CD4-positive, alpha-beta T cell (primary cell): ENCODE measurements at regions not wholly inside any gene's neighbourhood (a gene's known extent, or its start where the extent isn't known, plus 50 kb on each side); places are given as distances from the start of the nearest gene placed in this dataset.

ENCODE experiments used
- ATAC-seq: fragments of 200-7000 bp; cut with Tn5 transposase; one replicate; pipeline ENCODE4 v1.10.0; 2022; ENCODE audit warnings: mild to moderate bottlenecking; ENCODE audit not compliant: poor library complexity
- CTCF ChIA-PET: fragments of 350-600 bp; sonication (Branson Sonifier 250); formaldehyde crosslinking; loops from one replicate; lab custom pipeline; 2021; ENCODE audit warnings: antibody characterized with exemption, inconsistent platforms; lab: Charles Lee
- POLR2A ChIA-PET: fragments of 350-600 bp; sonication (Branson Sonifier 250); formaldehyde crosslinking; loops from one replicate; lab custom pipeline; 2021; ENCODE audit warnings: antibody characterized with exemption, inconsistent platforms; lab: Charles Lee
- DNase-seq, 14 experiments: peaks; one replicate each; pipeline ENCODE4 v3.0.0-alpha.2; 2013 to 2020; ENCODE audit warnings: mixed read lengths in 2 of 14
- H3K27ac ChIP-seq, 2 donors: one replicate each; pipeline versions ENCODE4 v1.5.1 to v1.7.0; 2013; ENCODE audit warnings: low read length in 2 of 2, low read depth in 1 of 2, mild to moderate bottlenecking in 1 of 2
- H3K27me3 ChIP-seq, 2 experiments: 1 replicate in 1 of 2; 2 replicates in 1 of 2; pipeline versions ENCODE4 v1.6.1 to v1.7.0; 2013; ENCODE audit warnings: low read length in 2 of 2, control low read depth in 1 of 2, mild to moderate bottlenecking in 1 of 2, moderate library complexity in 1 of 2; ENCODE audit not compliant: insufficient read depth in 2 of 2, control insufficient read depth in 1 of 2
- H3K36me3 ChIP-seq: one replicate; pipeline ENCODE4 v1.6.1; 2013; ENCODE audit warnings: low read length, control low read depth; ENCODE audit not compliant: insufficient read depth
- H3K4me1 ChIP-seq: one replicate; pipeline ENCODE4 v1.6.1; 2013; ENCODE audit warnings: low read length, control low read depth; ENCODE audit not compliant: insufficient read depth
- H3K4me3 ChIP-seq: one replicate; pipeline ENCODE4 v1.5.1; 2013; ENCODE audit warnings: mild to moderate bottlenecking, low read length, moderate library complexity
- H3K9me3 ChIP-seq, 2 experiments: 1 replicate in 1 of 2; 2 replicates in 1 of 2; pipeline versions ENCODE4 v1.6.1 to v1.7.0; 2013; ENCODE audit warnings: low read length in 2 of 2, mild to moderate bottlenecking in 2 of 2, control low read depth in 1 of 2, moderate library complexity in 1 of 2; ENCODE audit not compliant: control insufficient read depth in 1 of 2, insufficient read depth in 1 of 2
- H3K27ac Mint-ChIP-seq: one replicate; pipeline ENCODE4 v1.8.0; 2020; ENCODE audit warnings: mixed read lengths
- H3K27me3 Mint-ChIP-seq: one replicate; pipeline ENCODE4 v1.8.0; 2021; ENCODE audit warnings: mixed read lengths
- H3K36me3 Mint-ChIP-seq: one replicate; pipeline ENCODE4 v1.8.0; 2021; ENCODE audit warnings: low read depth, mixed read lengths
- H3K4me1 Mint-ChIP-seq: one replicate; pipeline ENCODE4 v1.8.0; 2021; ENCODE audit warnings: low read depth, mixed read lengths
- H3K4me3 Mint-ChIP-seq: one replicate; pipeline ENCODE4 v1.8.0; 2020; ENCODE audit warnings: mild to moderate bottlenecking, mixed read lengths
- H3K9me3 Mint-ChIP-seq: one replicate; pipeline ENCODE4 v1.8.0; 2020; ENCODE audit warnings: mixed read lengths
- CTCF ChIP-seq: fragments of 200-600 bp; IDR thresholded peaks from one replicate; pipeline ENCODE4 v1.8.0; 2022; ENCODE audit warnings: antibody characterized with exemption, mild to moderate bottlenecking
- intact Hi-C, 2 experiments: fragments of 100-400 bp; cut with DNase I in 1 of 2; cut with micrococcal nuclease in 1 of 2; formaldehyde crosslinking; loops; one replicate each; pipeline versions ENCODE4 v1.15.1 to v1.9.0; 2023 to 2025; cut with DNase I, micrococcal nuclease

GRCh38 chr14:79989990-79990389, 221.3 kb downstream of the DIO2 start:
- Mint-ChIP-seq H3K9me3 (peaks cover 10% of the 10 kb centered on the region), H3K27ac (no peak overlapping the region), H3K36me3 (no peaks in the 10 kb centered on the region), H3K27me3 (no peaks in the 10 kb centered on the region), H3K4me3 (no peak overlapping the region), H3K4me1 (no peaks in the 10 kb centered on the region)
- ChIA-PET CTCF (no interaction called here), POLR2A (no interaction called here)
- Histone ChIP-seq H3K4me3 (no peak overlapping the region), H3K27me3 (no peaks in the 10 kb centered on the region), H3K4me1 (no peaks in the 10 kb centered on the region), H3K9me3 (peaks cover 0 to 3% of the 10 kb centered on the region in 2 experiments), H3K36me3 (no peaks in the 10 kb centered on the region), H3K27ac (no peak overlapping the region)
- DNase-seq: no peak
- no peak for TF ChIP-seq CTCF
- intact Hi-C loops: no loop called here
- ATAC-seq: no peak

- intact Hi-C loops: no loop called here
- H3K9me3 ChIP-seq: peaks cover 0 to 3% of the 10 kb centered on the region in 2 experiments
- H3K27ac Mint-ChIP-seq: no peak overlapping the region
- no peak overlapping the region for H3K27ac ChIP-seq
- ATAC-seq: no peak
- no peaks in the 10 kb centered on the region for H3K27me3 Mint-ChIP-seq
- H3K4me3 Mint-ChIP-seq: no peak overlapping the region
- no peak for TF ChIP-seq CTCF
- POLR2A ChIA-PET: no interaction called here
- no peaks in the 10 kb centered on the region for H3K36me3 Mint-ChIP-seq
- DNase-seq: no peak
- peaks cover 6% of the 10 kb centered on the region for H3K9me3 Mint-ChIP-seq
- no peaks in the 10 kb centered on the region for H3K4me1 ChIP-seq
- no peak overlapping the region for H3K4me3 ChIP-seq
- no peaks in the 10 kb centered on the region for H3K27me3 ChIP-seq
- no peaks in the 10 kb centered on the region for H3K36me3 ChIP-seq
- H3K4me1 Mint-ChIP-seq: no peaks in the 10 kb centered on the region
- CTCF ChIA-PET: no interaction called here
These were observed 225.1 kb downstream of the DIO2 start for GRCh38 chr14:79986251-79986650.

GRCh38 chr14:79972230-79972629, 239.1 kb downstream of the DIO2 start:
- ChIA-PET CTCF (interaction anchor here (1.5 kb wide), 1 partner anchor 8 kb away, joined by 3 read pairs; no protein-coding TSS in a partner anchor), POLR2A (no interaction called here)
- no peak for DNase-seq
- Histone ChIP-seq H3K27ac (no peak overlapping the region), H3K4me3 (no peak overlapping the region), H3K27me3 (no peaks in the 10 kb centered on the region), H3K9me3 (no peaks in the 10 kb centered on the region), H3K36me3 (no peaks in the 10 kb centered on the region), H3K4me1 (no peaks in the 10 kb centered on the region)
- H3K36me3 Mint-ChIP-seq: no peaks in the 10 kb centered on the region
- no peaks in the 10 kb centered on the region for H3K27me3 Mint-ChIP-seq
- intact Hi-C loops: no loop called here
- no peak for TF ChIP-seq CTCF
- no peak overlapping the region for H3K27ac Mint-ChIP-seq
- H3K4me3 Mint-ChIP-seq: no peak overlapping the region
- H3K9me3 Mint-ChIP-seq: peaks cover 6% of the 10 kb centered on the region
- ATAC-seq: no peak
- H3K4me1 Mint-ChIP-seq: no peaks in the 10 kb centered on the region
